Tibial nerve (tissue), 4 donors: ENCODE measurements at regions not wholly inside any gene's neighbourhood (a gene's known extent, or its start where the extent isn't known, plus 50 kb on each side); places are given as distances from the start of the nearest gene placed in this dataset.

Experiments
- EP300 ChIP-seq, 2 donors: sonication (generic); formaldehyde crosslinking; IDR thresholded peaks; one replicate each; pipeline ENCODE4 v1.6.1; 2017; ENCODE audit warnings: antibody characterized with exemption in 2 of 2, mild to moderate bottlenecking in 1 of 2
- POLR2A ChIP-seq, 2 donors: fragments of 450-650 bp; IDR thresholded peaks; one replicate each; pipeline ENCODE4 v1.6.1; 2017; ENCODE audit warnings: antibody characterized with exemption in 2 of 2, mild to moderate bottlenecking in 2 of 2, moderate library complexity in 2 of 2
- TF ChIP-seq, protein P1 (sequence below), 5 experiments: fragments of 200-600 bp in 3 of 5; fragments of 450-650 bp in 2 of 5; sonication (generic) in 3 of 5; IDR thresholded peaks; one replicate each; pipeline ENCODE4 v1.5.1; 2016 to 2019; ENCODE audit warnings: antibody characterized with exemption in 5 of 5, mild to moderate bottlenecking in 3 of 5, moderate library complexity in 2 of 5

DNA sequence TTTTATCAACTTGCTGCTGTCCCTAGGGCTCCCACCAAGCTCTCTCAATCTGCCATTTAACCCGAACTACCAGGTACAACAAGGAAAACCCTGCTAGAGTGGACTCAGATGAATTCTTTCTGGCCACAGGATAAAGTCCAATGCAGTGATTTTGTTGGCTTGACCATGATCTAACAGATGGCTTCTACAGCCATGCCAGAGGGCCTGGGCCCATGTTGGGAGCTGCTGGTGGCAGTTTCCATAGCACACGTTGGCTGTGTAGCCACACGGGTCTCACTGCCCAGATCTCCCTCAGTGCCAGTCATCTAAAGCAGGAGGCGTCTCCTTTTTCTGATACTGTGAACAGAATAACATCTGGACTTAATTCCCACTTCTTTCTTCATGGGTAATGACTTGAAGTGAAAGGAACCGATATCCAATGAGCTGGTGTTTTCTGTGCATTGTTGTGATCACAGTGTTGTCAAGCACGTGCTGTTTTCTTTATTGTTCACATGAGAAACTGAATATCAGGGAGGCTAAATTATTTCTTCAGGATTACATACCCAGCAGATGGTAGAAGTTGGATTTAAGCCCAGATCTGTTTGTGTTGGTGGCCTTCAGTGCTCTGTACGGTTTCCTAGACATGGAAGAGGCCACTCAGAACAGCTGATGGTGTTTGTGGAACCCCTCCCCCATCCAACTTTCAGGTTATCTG lies 85.2 kb upstream of the CLCN4 start:
- TF ChIP-seq, protein P1, sequence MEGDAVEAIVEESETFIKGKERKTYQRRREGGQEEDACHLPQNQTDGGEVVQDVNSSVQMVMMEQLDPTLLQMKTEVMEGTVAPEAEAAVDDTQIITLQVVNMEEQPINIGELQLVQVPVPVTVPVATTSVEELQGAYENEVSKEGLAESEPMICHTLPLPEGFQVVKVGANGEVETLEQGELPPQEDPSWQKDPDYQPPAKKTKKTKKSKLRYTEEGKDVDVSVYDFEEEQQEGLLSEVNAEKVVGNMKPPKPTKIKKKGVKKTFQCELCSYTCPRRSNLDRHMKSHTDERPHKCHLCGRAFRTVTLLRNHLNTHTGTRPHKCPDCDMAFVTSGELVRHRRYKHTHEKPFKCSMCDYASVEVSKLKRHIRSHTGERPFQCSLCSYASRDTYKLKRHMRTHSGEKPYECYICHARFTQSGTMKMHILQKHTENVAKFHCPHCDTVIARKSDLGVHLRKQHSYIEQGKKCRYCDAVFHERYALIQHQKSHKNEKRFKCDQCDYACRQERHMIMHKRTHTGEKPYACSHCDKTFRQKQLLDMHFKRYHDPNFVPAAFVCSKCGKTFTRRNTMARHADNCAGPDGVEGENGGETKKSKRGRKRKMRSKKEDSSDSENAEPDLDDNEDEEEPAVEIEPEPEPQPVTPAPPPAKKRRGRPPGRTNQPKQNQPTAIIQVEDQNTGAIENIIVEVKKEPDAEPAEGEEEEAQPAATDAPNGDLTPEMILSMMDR (IDR thresholded peaks at IDR 0.05) = no peak
- no peak for TF ChIP-seq EP300 (IDR thresholded peaks at IDR 0.05)
- TF ChIP-seq POLR2A (IDR thresholded peaks at IDR 0.05) = no peak
